GM12878 (cell line): ENCODE measurements at regions not wholly inside any gene's neighbourhood (a gene's known extent, or its start where the extent isn't known, plus 50 kb on each side); places are given as distances from the start of the nearest gene placed in this dataset.

ENCODE experiments used
- ATAC-seq: fragments of 200-7000 bp; cut with Tn5 transposase; 3 replicates; pipeline ENCODE4 v1.9.1; 2020; ENCODE audit warnings: mild to moderate bottlenecking, moderate library complexity
- BruUV-seq: library from RNA; stranded (reverse); fragments of 400-500 nt; replicated peaks from 2 replicates; lab custom pipeline; 2021; lab: Mats Ljungman, UMichigan
- CTCF ChIA-PET: fragments of 300-600 bp; sonication (Branson Sonifier 250); formaldehyde crosslinking; extraction: SDS; loops from one replicate; lab custom pipeline; 2021; ENCODE audit warnings: inconsistent platforms; lab: Yijun Ruan, JAX
- POLR2A ChIA-PET: fragments of 350-600 bp; formaldehyde crosslinking; extraction: SDS; loops from one replicate; lab custom pipeline; 2021; ENCODE audit warnings: inconsistent platforms; lab: Charles Lee
- RAD21 ChIA-PET: fragments of 300-600 bp; sonication (Branson Sonifier 250); formaldehyde crosslinking; loops from one replicate; lab custom pipeline; 2023; ENCODE audit warnings: antibody characterized with exemption; ENCODE audit not compliant: unreplicated experiment; lab: Charles Lee
- SMC1A ChIA-PET: fragments of 300-600 bp; sonication (Branson Sonifier 250); formaldehyde crosslinking; loops from one replicate; lab custom pipeline; 2023; ENCODE audit not compliant: unreplicated experiment, uncharacterized antibody; lab: Charles Lee
- DNase-seq: peaks from one replicate; pipeline ENCODE4 v3.0.0-alpha.2; 2011; ENCODE audit warnings: low read depth, low spot score
- FAIRE-seq: peaks from 3 replicates; lab custom pipeline; 2011; peaks lifted over from hg19 to GRCh38; lab: Jason Lieb, UNC
- H2AFZ ChIP-seq: 2 replicates; pipeline ENCODE4 v1.6.0; 2011; ENCODE audit warnings: low read depth, low read length, control low read depth; ENCODE audit not compliant: control insufficient read depth
- H3K27ac ChIP-seq: 2 replicates; pipeline ENCODE4 v1.5.1; 2011; ENCODE audit warnings: control low read depth; ENCODE audit not compliant: control insufficient read depth, insufficient read depth
- H3K27me3 ChIP-seq, 2 experiments: replicated peaks in 1 of 2; 2 replicates each; pipeline versions ENCODE4 v1.6.0 to v1.6.1; 2011; ENCODE audit warnings: low read length in 1 of 2; ENCODE audit not compliant: control insufficient read depth in 2 of 2, insufficient read depth in 2 of 2
- H3K36me3 ChIP-seq, 2 experiments: 2 replicates each; pipeline ENCODE4 v1.5.1; 2011; ENCODE audit warnings: low read length in 1 of 2; ENCODE audit not compliant: control insufficient read depth in 2 of 2, insufficient read depth in 2 of 2
- H3K4me1 ChIP-seq: 2 replicates; pipeline ENCODE4 v1.6.1; 2011; ENCODE audit warnings: mild to moderate bottlenecking, low read length, moderate library complexity, mixed read lengths; ENCODE audit not compliant: control insufficient read depth, insufficient read depth
- H3K4me2 ChIP-seq: 2 replicates; pipeline ENCODE4 v1.6.0; 2011; ENCODE audit warnings: control low read depth; ENCODE audit not compliant: control insufficient read depth, insufficient read depth
- H3K4me3 ChIP-seq: fragments of 200-600 bp; sonication (generic); 2 replicates; pipeline ENCODE4 v1.5.1; 2016
- H3K79me2 ChIP-seq: 2 replicates; pipeline ENCODE4 v1.6.0; 2011; ENCODE audit warnings: low read length; ENCODE audit not compliant: control insufficient read depth, insufficient read depth
- H3K9ac ChIP-seq: 2 replicates; pipeline ENCODE4 v1.8.0; 2011; ENCODE audit warnings: low read length, control low read depth, mixed read lengths; ENCODE audit not compliant: control insufficient read depth, insufficient read depth
- H3K9me3 ChIP-seq: replicated peaks from 3 replicates; pipeline ENCODE4 v1.5.1; 2011; ENCODE audit warnings: mild to moderate bottlenecking, low read length; ENCODE audit not compliant: control insufficient read depth, insufficient read depth
- H4K20me1 ChIP-seq: 2 replicates; pipeline ENCODE4 v1.6.0; 2011; ENCODE audit not compliant: control insufficient read depth, insufficient read depth
- ATF2 ChIP-seq: IDR thresholded peaks from 2 replicates; pipeline ENCODE4 v1.6.1; 2012; ENCODE audit warnings: low read length, inconsistent platforms
- CEBPB ChIP-seq, 2 experiments: fragments of 150-350 bp in 1 of 2; IDR thresholded peaks; 2 replicates each; pipeline ENCODE4 v1.6.1; 2012 to 2014; ENCODE audit warnings: low read depth in 2 of 2, low read length in 2 of 2, borderline replicate concordance in 1 of 2, inconsistent platforms in 1 of 2
- IRF3 ChIP-seq: fragments of 450-650 bp; IDR thresholded peaks from 2 replicates; pipeline ENCODE4 v1.6.1; 2014; ENCODE audit warnings: mild to moderate bottlenecking
- PML ChIP-seq: IDR thresholded peaks from 2 replicates; pipeline ENCODE4 v1.6.1; 2012; ENCODE audit warnings: low read length, inconsistent platforms
- RAD51 ChIP-seq: fragments of 450-650 bp; IDR thresholded peaks from 2 replicates; pipeline ENCODE4 v1.6.1; 2016; ENCODE audit warnings: moderate library complexity, mild to moderate bottlenecking, inconsistent platforms
- SMARCA5 ChIP-seq: fragments of 450-650 bp; IDR thresholded peaks from 2 replicates; pipeline ENCODE4 v1.6.1; 2017; ENCODE audit warnings: mild to moderate bottlenecking
- WGBS: methylation state at CpG from one replicate; pipeline ENCODE4 v1.1.6; 2016; ENCODE audit warnings: low lambda C conversion rate; ENCODE audit not compliant: insufficient replicate concordance, insufficient coverage; ENCODE audit errors: missing lambda C conversion rate; 5-methylcytosine and 5-hydroxymethylcytosine counted together
- in situ Hi-C: fragments of 300-500 bp; cut with MboI; formaldehyde crosslinking; loops from 9 replicates; pipeline ENCODE4 v1.14.3; 2018; ENCODE audit warnings: mixed read lengths
- intact Hi-C: fragments of 100-400 bp; cut with micrococcal nuclease; formaldehyde crosslinking; loops from one replicate; pipeline ENCODE4 v1.14.2; 2022; ENCODE audit not compliant: unreplicated experiment

GRCh38 chr1:100622506-100622905, 84.6 kb downstream of the GPR88 start:
- ChIA-PET CTCF (interaction anchor here (0.8 to 1.6 kb wide), 3 partner anchors 11 to 246 kb away, joined by 3 to 5 read pairs (median 3); no protein-coding TSS in a partner anchor), SMC1A (interaction anchor here (1.0 to 1.1 kb wide), 2 partner anchors 13 to 49 kb away, joined by 3 read pairs; no protein-coding TSS in a partner anchor), POLR2A (no interaction called here), RAD21 (interaction anchor here (1.1 kb wide), 2 partner anchors 9 to 97 kb away, joined by 3 read pairs; partner anchors contain the start of gene VCAM1)
- no peak overlapping the region for H3K4me2 ChIP-seq
- ATAC-seq (no peak), FAIRE-seq (no peak), DNase-seq (no peak)
- H3K9me3 ChIP-seq: no peaks in the 10 kb centered on the region
- intact Hi-C loops (no loop called here), in situ Hi-C loops (no loop called here)
- no peak overlapping the region for H3K27ac ChIP-seq
- no peaks in the 10 kb centered on the region for H4K20me1 ChIP-seq
- no peaks in the 10 kb centered on the region for H3K27me3 ChIP-seq
- no peak overlapping the region for H2AFZ ChIP-seq
- TF ChIP-seq ATF2 (no peak), RAD51 (no peak), IRF3 (no peak), SMARCA5 (no peak), CEBPB (IDR thresholded peaks at IDR 0.05; ENCODE audit: borderline replicate concordance in 1 of 2, low read depth in 2 of 2, low read length in 2 of 2) (no peak), PML (no peak)
- H3K36me3 ChIP-seq: no peaks in the 10 kb centered on the region
- no peak overlapping the region for H3K9ac ChIP-seq
- H3K79me2 ChIP-seq: no peaks in the 10 kb centered on the region
- BruUV-seq: no TSS peak
- WGBS: 44% methylated on average over 1 of the region's 1 CpG
- no peaks in the 10 kb centered on the region for H3K4me1 ChIP-seq
- H3K4me3 ChIP-seq: no peak overlapping the region
